Prostate gland (tissue), 2 donors: ENCODE measurements at regions not wholly inside any gene's neighbourhood (a gene's known extent, or its start where the extent isn't known, plus 50 kb on each side); places are given as distances from the start of the nearest gene placed in this dataset.

Experiments
- CTCF ChIP-seq, 4 experiments: fragments of 200-600 bp in 2 of 4; fragments of 450-650 bp in 2 of 4; sonication (generic) in 2 of 4; IDR thresholded peaks; 1 replicate in 3 of 4; 2 replicates in 1 of 4; pipeline ENCODE4 v1.5.1; 2016 to 2019; ENCODE audit warnings: antibody characterized with exemption in 4 of 4, mild to moderate bottlenecking in 2 of 4, moderate library complexity in 2 of 4
- POLR2AphosphoS5 ChIP-seq: sonication (generic); formaldehyde crosslinking; IDR thresholded peaks from one replicate; pipeline ENCODE4 v1.6.1; 2017; ENCODE audit warnings: antibody characterized with exemption

- TF ChIP-seq CTCF (IDR thresholded peaks at IDR 0.05) (no peak), POLR2AphosphoS5 (no peak)
Observed at GRCh38 chr1:181155339-181155738, 66.8 kb downstream of the IER5 start.
